NCI-H345 (cell line): ENCODE measurements at regions not wholly inside any gene's neighbourhood (a gene's known extent, or its start where the extent isn't known, plus 50 kb on each side); places are given as distances from the start of the nearest gene placed in this dataset.

Experiments
- DNase-seq: peaks from one replicate; lab custom pipeline; 2025; lab: John Stamatoyannopoulos, UW

DNA sequence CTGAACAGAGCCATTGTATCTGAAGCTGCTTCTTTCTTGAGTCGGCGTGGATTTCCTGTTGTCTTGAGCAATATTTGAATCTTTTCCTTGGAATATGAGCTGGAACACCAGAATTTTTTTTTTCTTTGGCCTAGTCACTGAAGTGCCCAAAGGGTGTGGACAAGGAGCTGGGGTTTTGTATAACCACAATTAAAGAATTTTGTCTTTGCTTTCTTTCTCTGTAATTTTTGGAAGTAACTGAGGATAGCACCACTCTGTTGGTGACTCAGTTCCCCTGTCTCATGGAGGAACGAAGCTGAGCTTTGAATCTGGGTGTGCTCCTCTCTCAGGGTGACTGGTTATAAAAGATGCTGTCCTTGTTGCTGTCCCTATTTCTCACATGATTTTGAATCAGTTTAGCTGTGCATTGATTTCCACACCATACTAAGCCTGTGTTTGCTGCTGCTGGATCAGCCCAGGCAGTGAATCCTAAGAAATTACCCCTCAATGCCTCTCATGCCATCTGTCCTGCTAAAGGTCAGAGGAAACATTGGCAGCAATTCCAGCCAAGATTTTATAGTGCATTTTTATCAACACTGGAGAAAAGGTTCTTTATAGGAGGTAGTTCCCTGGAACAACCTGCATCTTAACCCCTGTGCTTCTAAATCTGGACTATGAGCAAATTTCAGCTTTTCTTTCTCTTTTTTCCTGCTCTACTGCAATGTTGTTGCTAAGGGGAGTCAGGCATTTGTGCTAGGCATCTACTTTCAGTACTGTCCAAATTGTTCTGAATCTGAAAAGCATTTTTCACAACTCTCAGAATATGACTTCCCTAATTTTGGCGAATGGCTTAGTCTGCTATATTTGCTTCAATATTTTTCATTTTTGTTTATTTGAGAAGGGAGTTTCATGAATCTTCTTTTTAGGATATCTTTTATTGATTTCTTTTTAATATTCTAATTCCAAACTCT lies 540.8 kb downstream of the SOX6 start:
- no peak for DNase-seq

DNA sequence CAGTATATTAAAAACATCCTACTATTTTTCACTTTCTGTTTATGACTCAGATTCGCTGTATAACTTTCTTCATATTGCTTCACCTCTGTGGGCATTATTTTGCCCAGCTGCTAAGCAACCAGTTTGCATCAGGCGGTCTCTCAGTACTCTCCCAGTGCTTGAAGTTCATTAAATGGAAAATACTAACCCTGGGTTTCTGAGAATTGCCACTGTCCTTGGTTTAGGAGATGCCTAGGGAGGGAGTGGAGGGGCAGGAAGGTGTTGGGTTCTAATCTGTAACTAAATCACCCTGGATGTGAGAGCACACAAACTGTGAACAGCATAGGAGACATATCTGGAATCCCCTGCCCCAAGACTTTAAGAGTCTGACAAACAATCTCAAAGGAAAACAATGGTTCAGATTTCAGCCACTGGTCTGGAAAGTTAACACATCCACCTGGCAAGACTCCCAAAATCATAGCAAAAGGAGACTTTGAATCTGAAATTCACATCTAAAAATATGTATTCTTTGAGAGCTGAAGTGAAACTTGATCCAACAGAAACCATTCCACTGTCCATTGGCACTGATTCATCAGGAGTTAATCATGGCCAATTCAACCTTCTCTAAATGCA lies 540.0 kb downstream of the SOX6 start:
- no peak for DNase-seq

DNA sequence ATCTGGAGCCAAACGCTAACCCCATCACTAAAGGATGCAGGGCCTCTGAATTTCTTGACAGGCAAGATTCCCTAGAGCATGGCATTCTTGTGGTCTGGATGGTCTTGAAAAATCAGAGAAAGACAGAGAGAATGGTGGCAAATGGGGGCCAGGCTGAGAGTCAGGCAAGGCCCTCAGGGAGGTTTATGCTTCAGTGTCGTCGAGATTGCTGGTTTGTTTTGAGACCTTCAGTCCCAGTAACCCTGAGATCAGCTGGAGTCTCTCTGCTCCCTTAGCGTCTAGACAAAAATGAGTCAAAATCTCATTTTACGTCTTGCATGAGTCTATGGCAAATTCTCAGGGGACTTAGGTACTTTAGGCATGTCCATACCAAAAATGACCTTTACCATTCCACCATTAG lies 539.3 kb downstream of the SOX6 start:
- DNase-seq: no peak

DNA sequence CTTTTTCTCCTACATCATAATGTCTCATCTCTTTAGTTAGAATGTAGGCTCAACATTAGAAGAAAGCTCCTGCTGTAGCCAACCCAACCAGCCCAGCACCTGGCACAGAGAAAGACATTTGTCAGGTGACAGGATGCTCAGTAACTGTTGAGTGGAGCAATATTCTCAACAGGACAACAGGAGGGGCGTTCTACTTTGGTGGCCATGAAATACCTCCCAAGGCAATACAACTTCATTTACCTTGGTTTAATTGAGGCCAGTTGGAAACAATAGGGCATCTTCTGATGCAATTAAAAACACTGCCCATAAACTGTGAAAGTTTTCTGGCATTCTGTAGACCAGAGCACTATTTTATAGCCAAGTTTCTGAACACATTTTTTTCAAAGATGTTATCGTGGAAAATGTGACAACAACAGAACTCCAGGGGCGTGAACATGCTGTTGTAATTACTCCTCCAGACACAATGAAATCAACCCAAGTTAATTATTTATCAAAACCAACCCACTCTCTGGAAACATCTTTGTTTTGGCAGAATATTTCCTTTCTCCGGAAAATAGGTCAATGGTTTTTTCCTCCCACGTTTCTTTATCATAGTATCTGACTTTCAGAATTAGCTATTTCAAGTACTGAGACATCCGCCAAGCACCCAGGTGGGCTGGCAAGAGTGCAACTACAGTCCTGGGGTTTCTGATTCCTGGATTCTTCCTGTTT lies 538.1 kb downstream of the SOX6 start:
- no peak for DNase-seq

DNA sequence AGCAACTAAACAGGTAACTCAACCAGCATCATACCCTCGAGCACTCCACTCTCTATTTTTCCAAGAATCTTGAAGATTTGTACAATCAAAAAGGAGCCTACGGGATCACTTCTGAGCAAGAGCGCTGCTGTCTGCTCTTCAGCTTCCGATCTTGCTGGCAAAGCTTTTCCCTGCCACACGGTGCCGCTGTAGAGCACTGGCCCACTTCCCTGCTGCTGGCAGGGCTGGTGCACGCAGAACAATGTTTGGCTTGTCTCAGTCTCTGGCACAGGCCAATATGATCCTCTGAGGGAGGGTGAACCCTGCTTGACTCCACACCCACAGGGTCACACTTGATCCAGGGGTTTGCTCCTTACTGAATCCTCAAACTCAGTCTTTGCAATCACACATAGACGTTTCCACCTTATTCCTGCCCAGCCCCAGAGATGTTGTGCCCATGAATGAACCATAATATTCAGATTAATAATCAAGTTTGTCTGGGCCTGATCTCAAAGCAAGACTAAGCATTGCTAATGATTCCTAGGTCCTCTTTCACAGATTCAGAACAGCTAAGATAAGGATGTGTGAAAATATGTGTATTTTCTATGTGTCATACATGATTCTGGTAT lies 536.6 kb downstream of the SOX6 start:
- DNase-seq: no peak

DNA sequence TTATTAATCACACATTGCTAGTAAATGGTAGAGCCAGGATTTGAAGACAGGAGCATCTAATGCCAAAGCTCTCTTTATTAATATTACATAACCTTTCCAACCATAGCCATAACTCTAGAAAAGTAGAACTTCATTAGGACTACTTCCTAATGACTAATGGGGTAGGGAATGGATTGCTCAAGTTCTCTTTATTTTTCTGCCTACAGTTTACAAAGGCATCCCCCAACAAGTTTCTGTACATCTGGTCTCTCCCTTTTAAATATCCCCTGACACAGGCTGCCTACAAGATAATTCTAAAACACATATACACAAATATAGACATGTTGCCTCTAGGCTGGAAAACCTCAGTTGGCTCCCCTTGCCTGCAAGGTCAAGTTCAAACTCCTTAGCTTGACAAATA lies 534.9 kb downstream of the SOX6 start:
- no peak for DNase-seq

DNA sequence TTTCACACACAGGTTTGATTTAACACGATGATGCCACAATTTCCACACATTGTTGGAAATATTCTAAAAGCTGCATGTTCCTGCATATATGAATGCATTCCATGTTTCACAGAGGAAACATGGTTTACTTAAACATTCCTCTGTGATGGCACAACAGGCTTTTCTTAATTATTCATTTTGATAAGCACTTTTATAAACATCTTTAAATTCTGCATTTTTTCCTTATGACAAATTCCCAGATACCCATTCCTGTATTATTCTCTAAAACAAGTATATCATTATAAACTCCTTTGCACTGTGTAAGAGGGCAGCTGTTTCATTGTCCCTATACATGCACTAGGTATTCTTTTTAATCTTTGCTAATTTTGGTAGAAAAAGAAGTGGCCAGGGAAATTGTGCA lies 532.3 kb downstream of the SOX6 start:
- no peak for DNase-seq

DNA sequence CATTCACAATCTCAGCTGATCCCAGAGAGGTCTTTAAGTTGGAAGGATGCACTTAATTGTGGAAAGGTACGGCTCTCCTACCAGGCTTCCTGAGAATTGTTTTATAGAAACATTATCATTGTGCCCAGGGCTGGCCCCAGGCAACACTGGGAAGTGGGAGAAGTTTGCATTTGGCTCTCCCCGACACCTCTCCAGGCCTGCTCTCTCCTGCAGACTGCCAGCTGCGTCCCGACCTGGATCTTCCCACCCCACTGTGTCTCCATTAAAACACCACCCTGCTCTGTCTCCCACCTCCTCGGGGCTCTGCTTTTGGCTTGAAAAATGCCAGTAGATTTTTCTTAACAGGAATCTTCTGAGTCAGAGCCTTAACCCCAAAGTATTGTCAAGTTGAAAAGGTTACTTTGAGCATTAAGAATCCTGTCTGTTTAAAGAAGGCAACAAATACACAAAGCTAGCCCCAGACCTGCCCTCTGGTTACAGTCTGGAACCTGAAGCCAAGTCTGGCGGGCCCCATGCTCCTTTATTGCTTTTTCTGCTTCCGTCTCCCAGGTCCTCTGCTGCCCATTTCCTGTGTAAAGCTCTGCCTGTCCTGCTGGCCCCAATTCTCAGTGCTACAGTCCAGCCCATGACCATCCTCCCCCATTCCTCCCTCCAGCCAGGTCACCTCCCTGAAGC lies 530.2 kb downstream of the SOX6 start:
- no peak for DNase-seq

DNA sequence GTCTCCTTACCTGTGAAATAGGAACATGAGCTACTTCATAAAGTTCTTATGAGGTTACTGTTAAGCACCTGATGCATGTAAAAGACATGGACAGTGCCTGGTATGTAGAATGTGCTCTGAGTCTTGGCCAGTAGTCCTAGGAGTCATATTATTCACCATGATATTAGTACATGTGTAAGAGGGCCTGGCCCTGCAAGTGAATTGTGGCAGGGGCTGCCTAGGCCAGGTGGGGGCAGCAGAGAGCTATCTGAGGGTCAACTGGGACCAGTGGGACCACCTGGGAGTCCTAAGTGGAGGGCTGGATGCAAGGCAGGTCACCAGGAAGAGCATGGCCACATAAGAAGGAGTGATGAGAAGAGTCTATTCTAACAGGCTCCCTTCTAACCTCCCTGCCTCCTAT lies 529.5 kb downstream of the SOX6 start:
- peak; percentile 33 for DNase-seq

DNA sequence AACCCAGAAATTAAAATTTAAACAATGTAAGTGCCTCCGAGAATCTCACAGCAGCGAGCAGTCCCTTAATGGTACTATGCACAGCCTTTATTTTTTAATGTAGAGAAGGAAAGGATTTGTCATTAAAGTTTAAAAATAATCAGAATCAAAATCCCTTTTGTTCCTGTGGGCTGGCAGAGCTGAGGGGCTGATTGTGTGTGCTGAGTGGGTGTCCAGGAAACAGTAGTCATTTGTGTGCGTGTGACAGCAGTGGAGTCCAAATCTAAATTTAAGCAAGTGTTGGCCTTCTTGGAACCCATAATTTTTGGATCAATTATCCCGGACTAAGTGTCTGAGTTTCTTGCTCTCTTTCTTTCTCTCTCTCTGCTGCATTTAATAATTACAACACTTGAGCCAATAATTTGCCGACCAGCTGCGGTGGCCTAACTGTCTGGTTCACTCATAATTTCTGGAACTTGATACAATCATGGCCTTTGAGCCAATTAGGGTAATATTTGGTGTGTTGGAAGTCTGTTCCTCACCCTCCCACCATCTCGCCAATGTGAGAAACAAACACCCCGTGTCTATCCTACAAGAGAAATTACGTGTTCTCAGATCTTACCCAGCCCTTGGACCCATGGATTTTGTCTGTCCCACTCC lies 528.0 kb downstream of the SOX6 start:
- DNase-seq: no peak

DNA sequence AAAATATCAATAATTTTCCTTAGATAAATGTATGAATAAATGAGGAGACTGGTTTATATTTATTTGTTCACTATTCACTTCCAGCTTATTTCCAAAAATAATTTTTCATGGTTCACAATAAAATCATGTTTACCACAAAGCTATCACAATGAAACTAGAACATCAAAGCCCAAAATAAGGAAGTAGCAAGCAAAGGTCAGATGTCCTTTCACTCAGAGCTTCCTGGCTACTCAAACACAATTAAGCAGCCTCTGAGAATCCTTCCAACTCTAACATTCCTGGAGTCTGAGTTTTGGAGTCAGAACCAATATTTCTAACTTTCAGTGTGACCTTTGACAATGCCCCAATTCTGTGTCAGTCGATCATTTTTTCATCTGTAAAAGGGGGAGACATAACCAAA lies 527.0 kb downstream of the SOX6 start:
- DNase-seq: no peak

DNA sequence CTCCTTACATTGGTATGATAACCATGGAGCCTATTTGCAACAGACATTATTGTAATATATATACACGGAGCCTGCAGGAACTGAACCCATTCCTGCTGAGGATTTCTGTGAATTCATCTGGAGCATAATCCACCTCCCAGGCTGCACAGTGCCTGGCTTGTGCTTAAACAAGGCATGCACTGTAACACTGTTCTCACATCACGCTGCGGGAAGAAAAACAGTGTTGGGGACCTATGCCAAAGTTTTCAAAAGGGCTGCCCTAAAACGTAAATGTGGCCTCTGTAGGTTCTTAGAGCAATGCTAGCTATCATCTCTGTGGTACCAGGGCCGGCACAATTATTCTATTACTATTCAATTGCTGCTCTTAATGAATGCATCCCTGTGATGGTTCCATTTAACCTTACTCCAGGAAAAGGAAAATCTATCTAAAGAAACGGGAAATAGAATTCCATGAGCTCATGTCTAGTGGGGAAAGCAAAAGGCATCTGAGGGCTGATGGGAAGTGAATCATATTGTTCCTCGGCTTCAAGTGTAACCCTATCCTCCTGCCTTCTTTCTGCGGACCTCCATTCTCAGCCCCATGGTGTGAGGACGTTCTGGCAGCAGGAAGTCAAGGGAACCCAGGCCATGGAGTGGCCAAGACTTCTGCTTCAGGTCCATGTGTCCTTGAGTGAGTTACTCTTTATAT lies 525.5 kb downstream of the SOX6 start:
- DNase-seq: no peak

DNA sequence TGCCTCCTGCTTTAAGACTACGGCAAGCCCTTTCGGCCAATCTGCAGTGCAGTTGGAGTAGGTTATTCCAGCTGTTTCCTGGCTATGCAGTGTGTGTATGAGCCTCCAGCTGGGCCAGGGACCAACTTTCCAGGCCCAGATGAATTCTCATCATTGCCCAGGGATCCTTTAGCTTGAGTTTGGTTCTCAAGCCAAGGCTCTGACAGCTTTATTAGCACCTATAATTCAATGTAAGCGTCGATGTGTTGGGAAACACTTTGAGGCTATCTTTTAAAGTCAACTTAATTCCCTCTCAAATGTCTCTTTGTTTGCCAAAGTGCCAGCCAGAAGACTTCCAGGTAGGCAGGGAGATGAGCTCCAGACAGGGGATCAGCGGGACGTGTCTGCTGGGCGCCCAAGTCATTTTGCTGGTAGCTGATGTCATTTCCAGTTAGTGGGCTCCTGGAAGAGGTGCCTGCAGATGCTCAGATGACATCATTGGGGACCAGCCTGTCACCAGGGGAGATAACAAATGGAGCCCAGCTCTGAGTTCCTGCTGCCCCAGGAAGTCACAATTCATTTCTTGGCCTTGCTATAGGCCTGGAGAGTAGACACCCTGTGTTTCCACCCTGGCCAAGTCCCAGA lies 520.4 kb downstream of the SOX6 start:
- DNase-seq: no peak

DNA sequence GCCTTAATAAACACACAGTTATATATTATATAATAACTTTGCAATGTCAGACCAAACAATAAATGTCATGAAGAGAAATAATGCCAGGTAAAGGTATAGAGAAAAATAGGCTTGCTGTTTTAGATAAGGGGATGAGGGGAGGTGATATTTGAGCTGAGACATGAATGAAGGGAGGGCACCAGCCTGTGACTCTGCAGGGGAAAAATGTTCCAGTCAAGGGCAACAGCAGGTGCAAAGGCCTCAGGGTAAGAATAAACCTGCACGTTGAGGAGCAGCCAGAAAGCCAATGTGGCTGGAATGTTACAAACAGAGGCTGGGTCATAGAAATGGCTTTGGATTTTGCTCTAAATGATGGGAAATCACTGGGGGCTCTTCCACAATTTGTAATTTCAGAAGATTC lies 519.6 kb downstream of the SOX6 start:
- no peak for DNase-seq

DNA sequence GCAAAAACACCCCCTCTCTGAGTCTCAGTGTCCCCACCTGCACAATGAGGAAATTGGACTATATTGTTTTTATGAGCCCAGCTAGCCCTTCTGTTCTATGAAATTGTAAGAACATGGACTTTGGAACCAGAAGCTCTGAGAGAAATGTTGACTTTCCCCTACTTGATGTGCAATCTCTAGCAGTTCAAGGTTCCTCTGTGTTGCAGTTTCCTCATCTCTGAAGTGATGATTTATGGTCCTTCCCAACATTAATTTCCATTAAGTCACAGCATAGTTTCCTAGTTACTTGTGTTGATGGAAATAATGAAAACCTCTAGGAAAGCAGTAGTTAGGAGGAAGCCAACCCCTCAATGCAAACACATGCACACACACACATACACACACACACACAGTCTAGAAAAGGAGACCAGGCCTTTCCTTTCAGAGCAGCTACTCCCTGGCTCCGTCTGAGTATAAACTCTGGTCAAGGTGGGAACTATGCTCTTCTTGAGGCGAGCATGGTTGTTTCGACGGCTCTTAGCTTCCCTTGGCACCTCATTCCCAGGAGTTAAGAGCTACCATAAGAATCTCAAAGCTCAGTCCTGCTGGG lies 518.4 kb downstream of the SOX6 start:
- DNase-seq: no peak

DNA sequence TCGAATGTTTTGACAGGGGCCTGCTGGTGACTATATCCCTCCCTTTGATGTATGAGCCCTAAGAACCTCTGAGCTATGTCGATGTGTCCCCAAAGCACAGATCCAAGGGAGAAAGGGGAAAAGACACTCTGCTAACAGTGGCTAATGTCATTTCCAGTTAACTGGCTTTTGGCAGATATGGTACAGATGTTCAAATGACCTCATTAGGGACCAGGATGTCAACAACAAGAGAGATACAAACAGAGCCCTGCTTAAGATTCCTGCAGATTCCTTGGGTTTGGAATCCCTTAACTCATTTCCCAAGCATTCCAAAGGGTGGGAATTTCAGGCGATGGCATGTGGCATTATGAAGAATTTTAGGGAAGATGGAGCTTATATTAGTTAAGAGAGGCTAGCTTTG lies 517.3 kb downstream of the SOX6 start:
- no peak for DNase-seq

DNA sequence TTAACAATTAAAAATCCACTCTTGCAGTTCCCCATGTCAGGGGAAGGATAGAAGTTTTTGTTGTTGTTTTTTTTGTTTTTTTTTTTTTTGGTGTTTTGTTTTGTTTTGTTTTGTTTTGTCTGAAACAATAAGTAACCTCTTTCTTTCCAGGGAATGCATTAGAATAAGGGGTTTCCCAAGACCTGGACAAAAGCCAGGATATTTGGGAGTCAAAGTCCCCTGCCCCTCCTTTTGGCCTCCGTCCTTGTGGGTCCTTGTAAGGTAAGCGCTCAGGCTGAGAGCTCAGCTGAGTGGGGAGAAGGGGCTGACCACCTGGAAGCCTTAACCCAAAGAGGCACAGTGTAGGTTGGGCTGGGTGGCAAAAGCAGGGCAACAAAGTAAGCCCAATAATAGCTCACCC lies 515.4 kb downstream of the SOX6 start:
- DNase-seq: no peak

DNA sequence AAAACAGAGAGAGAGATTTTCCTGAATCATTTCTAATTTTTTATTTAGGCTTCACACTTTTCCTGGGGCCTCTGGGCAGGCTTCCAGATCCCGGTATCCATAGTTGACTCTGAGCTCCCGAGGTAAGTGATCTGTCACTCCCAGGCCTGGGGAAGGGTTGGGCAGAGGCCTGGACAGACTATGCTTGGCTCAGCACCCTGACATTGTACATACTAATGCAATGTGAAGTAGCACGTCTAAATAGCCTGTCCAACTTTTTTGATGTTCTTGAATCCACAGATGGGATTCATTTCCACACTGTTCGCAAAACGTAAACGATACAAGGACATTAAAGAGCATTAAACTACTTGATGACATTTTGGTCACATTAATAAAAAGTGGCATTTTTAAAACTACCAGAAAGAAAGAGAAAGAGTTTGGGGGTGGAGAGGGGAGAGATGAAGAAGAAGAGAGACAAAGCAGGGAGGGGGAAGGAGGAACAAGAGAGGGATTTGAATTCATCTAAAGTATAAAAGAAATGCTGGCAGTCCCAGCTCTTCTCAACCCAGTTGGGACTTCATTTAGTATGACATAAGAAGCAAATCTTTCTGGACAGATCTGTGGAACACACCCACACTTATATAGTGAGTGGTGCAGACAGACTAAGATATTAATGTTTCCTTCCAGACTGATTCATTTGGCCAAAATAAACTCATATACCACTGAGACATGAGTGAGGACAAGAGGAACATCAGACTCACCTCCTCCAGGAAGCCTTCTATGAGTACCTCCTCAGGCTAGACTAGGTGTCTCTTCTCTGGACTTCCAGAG lies 514.2 kb downstream of the SOX6 start:
- peak; percentile 14 for DNase-seq

DNA sequence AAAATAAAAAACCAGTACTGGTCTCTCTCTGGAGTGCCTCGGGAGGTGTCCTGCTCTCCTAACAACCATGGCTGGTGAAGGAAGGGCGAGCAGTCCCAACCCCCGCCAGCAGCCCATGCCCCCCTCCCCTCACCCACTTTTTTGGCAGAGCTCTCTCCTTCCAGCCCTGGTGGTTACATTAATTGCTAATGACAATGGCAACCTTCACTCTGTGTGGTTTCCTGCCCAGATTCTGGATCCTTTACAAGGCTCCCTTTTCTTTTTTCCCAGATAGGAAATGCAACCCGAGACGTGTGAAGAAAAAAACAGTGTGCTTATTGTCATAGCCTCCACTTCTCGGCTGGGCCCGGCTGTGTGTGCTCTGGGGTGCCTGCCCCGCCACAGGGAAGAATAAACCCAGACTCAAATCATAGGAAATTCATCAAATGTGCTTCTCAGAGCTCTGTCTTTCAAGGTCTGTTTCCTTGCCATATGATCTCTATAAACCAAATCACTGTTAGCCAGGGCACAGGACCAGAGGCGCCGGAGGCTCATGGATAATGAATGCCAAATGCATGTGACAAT lies 513.0 kb downstream of the SOX6 start:
- peak; percentile 49 for DNase-seq
